Testis (tissue), 2 donors: ENCODE measurements at regions not wholly inside any gene's neighbourhood (a gene's known extent, or its start where the extent isn't known, plus 50 kb on each side); places are given as distances from the start of the nearest gene placed in this dataset.

ENCODE experiments used
- POLR2A ChIP-seq: fragments of 450-650 bp; IDR thresholded peaks from one replicate; pipeline ENCODE4 v1.6.1; 2017; ENCODE audit warnings: antibody characterized with exemption, mild to moderate bottlenecking, moderate library complexity
- TF ChIP-seq, protein P1 (sequence below), 3 experiments: fragments of 450-650 bp in 2 of 3; fragments of 200-600 bp in 1 of 3; sonication (generic) in 1 of 3; IDR thresholded peaks; one replicate each; pipeline ENCODE4 v1.5.1; 2016 to 2019; ENCODE audit warnings: antibody characterized with exemption in 3 of 3, mild to moderate bottlenecking in 2 of 3, moderate library complexity in 1 of 3

- TF ChIP-seq, protein P1, sequence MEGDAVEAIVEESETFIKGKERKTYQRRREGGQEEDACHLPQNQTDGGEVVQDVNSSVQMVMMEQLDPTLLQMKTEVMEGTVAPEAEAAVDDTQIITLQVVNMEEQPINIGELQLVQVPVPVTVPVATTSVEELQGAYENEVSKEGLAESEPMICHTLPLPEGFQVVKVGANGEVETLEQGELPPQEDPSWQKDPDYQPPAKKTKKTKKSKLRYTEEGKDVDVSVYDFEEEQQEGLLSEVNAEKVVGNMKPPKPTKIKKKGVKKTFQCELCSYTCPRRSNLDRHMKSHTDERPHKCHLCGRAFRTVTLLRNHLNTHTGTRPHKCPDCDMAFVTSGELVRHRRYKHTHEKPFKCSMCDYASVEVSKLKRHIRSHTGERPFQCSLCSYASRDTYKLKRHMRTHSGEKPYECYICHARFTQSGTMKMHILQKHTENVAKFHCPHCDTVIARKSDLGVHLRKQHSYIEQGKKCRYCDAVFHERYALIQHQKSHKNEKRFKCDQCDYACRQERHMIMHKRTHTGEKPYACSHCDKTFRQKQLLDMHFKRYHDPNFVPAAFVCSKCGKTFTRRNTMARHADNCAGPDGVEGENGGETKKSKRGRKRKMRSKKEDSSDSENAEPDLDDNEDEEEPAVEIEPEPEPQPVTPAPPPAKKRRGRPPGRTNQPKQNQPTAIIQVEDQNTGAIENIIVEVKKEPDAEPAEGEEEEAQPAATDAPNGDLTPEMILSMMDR (IDR thresholded peaks at IDR 0.05): no peak
- no peak for TF ChIP-seq POLR2A
These were observed 502.3 kb downstream of the SH2D4B start for GRCh38 chr10:81040031-81040430.
